ENCODE measurements at regions not wholly inside any gene's neighbourhood (a gene's known extent, or its start where the extent isn't known, plus 50 kb on each side); places are given as distances from the start of the nearest gene placed in this dataset.

DNA sequence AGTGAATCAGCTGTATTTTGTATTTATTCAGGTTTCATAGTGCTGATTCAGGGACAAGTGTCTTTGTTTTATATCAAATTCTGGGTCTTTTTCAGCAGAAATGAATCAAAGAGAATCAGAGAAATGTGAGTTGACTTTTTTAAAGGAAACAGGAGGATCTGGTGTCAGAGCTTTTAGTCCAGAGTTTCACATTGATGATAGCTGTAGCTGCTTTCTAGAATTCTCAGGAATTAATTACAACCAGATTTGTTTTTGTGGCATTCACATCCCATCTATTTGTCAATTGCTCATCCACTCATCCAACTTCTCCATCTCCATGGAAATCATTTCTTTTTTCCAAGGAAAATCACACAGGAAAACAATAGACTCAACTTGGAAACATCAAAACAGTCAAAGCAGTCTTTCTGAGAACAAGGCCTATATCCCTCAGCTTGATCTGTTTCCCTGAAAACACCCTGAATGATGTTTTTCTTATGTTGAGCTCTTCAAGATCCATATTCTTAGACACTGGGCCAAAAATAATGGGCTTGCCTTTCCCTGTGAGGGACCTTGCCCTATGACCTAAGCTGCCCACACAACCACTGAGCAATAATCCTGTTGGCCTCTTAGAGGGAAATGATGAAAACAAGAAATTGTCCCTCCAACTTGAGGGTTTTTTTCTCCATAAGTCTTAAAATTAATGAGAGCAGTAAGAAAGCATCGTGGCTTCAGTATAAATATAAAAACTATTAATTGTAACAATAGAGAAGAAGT, 249.5 kb upstream of the FN1 start:
- TF ChIP-seq, protein P1, sequence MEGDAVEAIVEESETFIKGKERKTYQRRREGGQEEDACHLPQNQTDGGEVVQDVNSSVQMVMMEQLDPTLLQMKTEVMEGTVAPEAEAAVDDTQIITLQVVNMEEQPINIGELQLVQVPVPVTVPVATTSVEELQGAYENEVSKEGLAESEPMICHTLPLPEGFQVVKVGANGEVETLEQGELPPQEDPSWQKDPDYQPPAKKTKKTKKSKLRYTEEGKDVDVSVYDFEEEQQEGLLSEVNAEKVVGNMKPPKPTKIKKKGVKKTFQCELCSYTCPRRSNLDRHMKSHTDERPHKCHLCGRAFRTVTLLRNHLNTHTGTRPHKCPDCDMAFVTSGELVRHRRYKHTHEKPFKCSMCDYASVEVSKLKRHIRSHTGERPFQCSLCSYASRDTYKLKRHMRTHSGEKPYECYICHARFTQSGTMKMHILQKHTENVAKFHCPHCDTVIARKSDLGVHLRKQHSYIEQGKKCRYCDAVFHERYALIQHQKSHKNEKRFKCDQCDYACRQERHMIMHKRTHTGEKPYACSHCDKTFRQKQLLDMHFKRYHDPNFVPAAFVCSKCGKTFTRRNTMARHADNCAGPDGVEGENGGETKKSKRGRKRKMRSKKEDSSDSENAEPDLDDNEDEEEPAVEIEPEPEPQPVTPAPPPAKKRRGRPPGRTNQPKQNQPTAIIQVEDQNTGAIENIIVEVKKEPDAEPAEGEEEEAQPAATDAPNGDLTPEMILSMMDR (IDR thresholded peaks at IDR 0.05; ENCODE audit: low read depth, low read length), result no peak
- Histone ChIP-seq H3K9me3 (ENCODE audit: low read depth) (no peaks in the 10 kb centered on the region), H3K36me3 (no peaks in the 10 kb centered on the region), H3K27me3 (no peaks in the 10 kb centered on the region), H3K4me1 (ENCODE audit: low read depth) (peaks cover 13% of the 10 kb centered on the region), H3K27ac (peak overlapping the region; percentile 52), H3K4me3 (no peak overlapping the region)
- DNase-seq (ENCODE audit: low read depth in 1 of 2, low spot score in 1 of 2), result no peak

DNA sequence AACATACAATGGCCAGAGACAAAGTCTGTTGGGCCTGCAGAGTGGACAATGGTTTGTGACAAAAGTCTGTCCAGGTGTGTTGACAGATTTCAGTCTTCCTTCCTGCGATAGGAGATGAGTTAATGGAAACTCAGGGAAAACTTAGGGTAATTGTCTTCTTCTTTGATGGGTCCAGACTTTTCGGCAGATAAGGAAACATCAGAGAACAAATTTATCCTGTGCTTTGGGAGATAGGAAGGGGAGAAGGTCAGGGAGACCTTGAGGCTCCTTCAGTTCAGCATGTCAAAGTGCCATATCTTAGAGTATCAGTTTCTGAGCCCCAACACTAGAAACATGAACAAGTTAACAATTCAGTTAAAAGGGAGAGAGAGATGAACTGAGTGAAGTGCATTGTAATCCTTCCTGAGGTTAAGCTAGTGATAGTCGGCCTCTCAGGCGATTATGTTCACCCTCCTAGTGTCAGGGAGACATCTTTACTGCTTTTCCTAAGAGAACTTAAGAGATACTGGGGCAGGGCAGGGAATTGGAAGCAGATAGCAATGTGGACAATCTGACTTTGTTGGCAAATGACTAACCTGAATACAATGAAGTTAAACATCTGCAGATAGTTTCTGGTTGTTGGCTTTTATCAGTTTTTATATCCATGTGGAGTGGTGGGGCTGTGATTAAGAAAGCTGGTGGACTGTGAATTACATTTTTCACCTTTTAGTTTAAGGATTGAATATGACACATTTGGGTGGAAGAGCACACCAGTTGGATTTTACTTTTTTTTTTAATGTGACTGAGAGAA, 248.8 kb upstream of the FN1 start:
- no peaks in the 10 kb centered on the region for H3K36me3 ChIP-seq
- no peaks in the 10 kb centered on the region for H3K9me3 ChIP-seq (ENCODE audit: low read depth)
- no peaks in the 10 kb centered on the region for H3K27me3 ChIP-seq
- TF ChIP-seq, protein P1 (IDR thresholded peaks at IDR 0.05; ENCODE audit: low read depth, low read length), result no peak
- peaks cover 13% of the 10 kb centered on the region for H3K4me1 ChIP-seq (ENCODE audit: low read depth)
- no peak overlapping the region for H3K4me3 ChIP-seq
- peak in 1 of 2 donors; percentile 44 for DNase-seq (ENCODE audit: low read depth in 1 of 2, low spot score in 1 of 2)
- peak overlapping the region; percentile 52 for H3K27ac ChIP-seq

DNA sequence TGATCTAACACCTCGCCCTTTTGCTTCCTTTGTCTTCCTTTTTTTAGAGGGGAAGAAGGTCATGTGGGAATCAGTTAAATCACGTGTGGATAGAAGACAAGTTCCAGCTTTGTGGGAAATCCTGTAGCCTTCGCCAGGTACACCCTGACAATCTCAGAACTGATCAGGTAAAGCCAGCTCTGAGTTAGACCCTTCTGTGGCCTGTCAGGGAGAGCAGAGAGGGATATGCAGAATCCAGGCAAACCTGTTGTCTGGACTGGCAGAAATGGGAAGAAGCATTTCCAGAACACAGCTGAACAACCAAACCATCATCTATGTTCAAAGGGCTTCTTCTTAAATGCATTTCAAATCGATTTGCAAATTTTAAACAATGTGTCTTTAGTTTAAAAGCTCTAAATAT, 247.4 kb upstream of the FN1 start:
- no peaks in the 10 kb centered on the region for H3K9me3 ChIP-seq (ENCODE audit: low read depth)
- TF ChIP-seq, protein P1 (IDR thresholded peaks at IDR 0.05; ENCODE audit: low read depth, low read length), result no peak
- H3K4me1 ChIP-seq (ENCODE audit: low read depth), result peaks cover 13% of the 10 kb centered on the region
- DNase-seq (ENCODE audit: low read depth in 1 of 2, low spot score in 1 of 2), result no peak
- H3K27me3 ChIP-seq, result no peaks in the 10 kb centered on the region
- no peak overlapping the region for H3K4me3 ChIP-seq
- no peaks in the 10 kb centered on the region for H3K36me3 ChIP-seq
- no peak overlapping the region for H3K27ac ChIP-seq

DNA sequence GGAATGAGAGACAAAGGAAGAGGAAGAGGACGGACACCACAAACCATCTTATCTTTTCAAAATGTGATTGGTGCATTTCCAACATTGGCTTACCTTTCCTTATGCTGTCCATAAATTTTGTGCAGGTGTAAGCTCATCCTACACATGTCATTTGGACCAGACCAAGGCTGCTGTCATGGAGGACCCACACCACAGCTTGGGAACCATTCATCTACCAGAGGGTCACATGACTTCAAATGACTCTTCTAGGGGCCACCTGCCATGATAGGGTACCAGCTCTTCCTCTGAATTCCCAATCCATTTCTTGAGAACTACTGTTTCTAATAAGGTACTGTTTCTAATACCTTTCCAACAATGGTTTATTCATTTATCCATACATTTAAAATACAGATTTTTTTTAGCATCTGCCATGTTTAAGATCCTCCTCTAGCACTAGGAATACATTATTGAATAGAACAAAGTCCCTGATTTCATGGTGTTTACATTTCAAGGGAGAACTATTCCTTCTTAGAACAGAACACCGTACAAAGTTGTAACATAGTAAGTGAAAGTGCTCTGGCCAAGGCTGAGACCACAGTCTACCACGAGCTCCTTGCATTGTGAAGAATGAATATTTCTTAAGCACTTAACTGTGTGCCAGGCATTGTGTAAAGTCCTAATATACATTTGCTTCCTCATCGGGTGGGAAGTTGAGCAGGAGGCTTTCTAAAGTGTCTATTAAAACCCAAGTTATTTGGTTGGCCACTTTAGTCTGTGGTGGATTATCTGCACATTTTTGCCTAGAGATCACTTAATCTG, 246.1 kb upstream of the FN1 start:
- Histone ChIP-seq H3K4me3 (no peak overlapping the region), H3K27ac (no peak overlapping the region), H3K9me3 (ENCODE audit: low read depth) (no peaks in the 10 kb centered on the region), H3K27me3 (no peaks in the 10 kb centered on the region), H3K36me3 (no peaks in the 10 kb centered on the region), H3K4me1 (ENCODE audit: low read depth) (peaks cover 8% of the 10 kb centered on the region)
- no peak for DNase-seq (ENCODE audit: low read depth in 1 of 2, low spot score in 1 of 2)
- TF ChIP-seq, protein P1 (IDR thresholded peaks at IDR 0.05; ENCODE audit: low read depth, low read length), result no peak
